Activated T-helper 17 cell treated with anti-CD3 and anti-CD28 coated beads, Interleukin-2, amount 50 U/mL, for 72 hours (primary cell): ENCODE measurements at regions not wholly inside any gene's neighbourhood (a gene's known extent, or its start where the extent isn't known, plus 50 kb on each side); places are given as distances from the start of the nearest gene placed in this dataset.

Source experiments
- ATAC-seq: fragments of 150-1000 bp; cut with Tn5 transposase; replicated peaks from 2 replicates; pipeline ENCODE4 v1.10.0; 2021; ENCODE audit warnings: mild to moderate bottlenecking, moderate library complexity
- H3K27ac Mint-ChIP-seq: one replicate; pipeline ENCODE4 v1.8.0; 2022; ENCODE audit warnings: mixed read lengths
- H3K27me3 Mint-ChIP-seq: one replicate; pipeline ENCODE4 v1.8.0; 2022; ENCODE audit warnings: mixed read lengths
- H3K36me3 Mint-ChIP-seq: one replicate; pipeline ENCODE4 v1.8.0; 2022; ENCODE audit warnings: low read depth, mild to moderate bottlenecking, mixed read lengths
- H3K4me1 Mint-ChIP-seq: one replicate; pipeline ENCODE4 v1.8.0; 2022; ENCODE audit warnings: mixed read lengths
- H3K4me3 Mint-ChIP-seq: one replicate; pipeline ENCODE4 v1.8.0; 2022; ENCODE audit warnings: mild to moderate bottlenecking, mixed read lengths
- H3K9me3 Mint-ChIP-seq: one replicate; pipeline ENCODE4 v1.8.0; 2022; ENCODE audit warnings: mixed read lengths

GRCh38 chr10:33126742-33127141 lies 168.7 kb upstream of the ITGB1 start:
- Mint-ChIP-seq H3K27me3 (no peaks in the 10 kb centered on the region), H3K4me1 (peaks cover 61% of the 10 kb centered on the region), H3K27ac (peak overlapping the region; percentile 95), H3K9me3 (no peaks in the 10 kb centered on the region), H3K4me3 (peak overlapping the region; percentile 75), H3K36me3 (no peaks in the 10 kb centered on the region)
- ATAC-seq = peak; percentile 91

- no peaks in the 10 kb centered on the region for H3K9me3 Mint-ChIP-seq
- peak overlapping the region; percentile 75 for H3K4me3 Mint-ChIP-seq
- peaks cover 67% of the 10 kb centered on the region for H3K4me1 Mint-ChIP-seq
- H3K27ac Mint-ChIP-seq = peak overlapping the region; percentile 95
- peak; percentile 71 for ATAC-seq
- H3K36me3 Mint-ChIP-seq = peaks cover 3% of the 10 kb centered on the region
- H3K27me3 Mint-ChIP-seq = no peaks in the 10 kb centered on the region
Measured at GRCh38 chr10:33125522-33126517, 167.8 kb upstream of the ITGB1 start.

DNA sequence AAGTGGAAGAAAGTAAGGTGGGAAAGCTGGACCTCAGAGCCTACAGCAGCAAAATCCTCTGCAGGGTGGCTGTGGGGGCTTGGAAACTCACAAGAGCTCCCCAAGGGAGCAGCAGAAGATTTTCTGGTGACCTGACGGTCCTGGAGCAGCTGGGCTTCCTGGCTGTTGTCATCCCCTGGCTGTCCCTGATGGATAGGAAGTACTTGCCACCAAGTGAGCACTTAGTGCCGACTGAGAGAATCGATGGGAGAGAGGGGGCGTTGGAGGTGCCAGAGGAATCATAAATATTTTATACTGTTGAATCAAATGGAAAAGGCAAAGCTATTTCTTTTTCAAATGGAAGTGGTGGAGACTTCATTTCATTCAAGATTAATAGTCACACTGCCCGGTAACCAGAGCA lies 167.1 kb upstream of the ITGB1 start:
- Mint-ChIP-seq H3K4me3 (peak overlapping the region; percentile 75), H3K9me3 (no peaks in the 10 kb centered on the region), H3K36me3 (peaks cover 8% of the 10 kb centered on the region), H3K4me1 (peaks cover 69% of the 10 kb centered on the region), H3K27ac (peak overlapping the region; percentile 95), H3K27me3 (no peaks in the 10 kb centered on the region)
- ATAC-seq = no peak

- Mint-ChIP-seq H3K4me1 (peaks cover 66% of the 10 kb centered on the region), H3K36me3 (peaks cover 8% of the 10 kb centered on the region), H3K4me3 (no peak overlapping the region), H3K9me3 (no peaks in the 10 kb centered on the region), H3K27ac (no peak overlapping the region), H3K27me3 (no peaks in the 10 kb centered on the region)
- no peak for ATAC-seq
Measured at GRCh38 chr10:33123680-33124079, 165.7 kb upstream of the ITGB1 start.

DNA sequence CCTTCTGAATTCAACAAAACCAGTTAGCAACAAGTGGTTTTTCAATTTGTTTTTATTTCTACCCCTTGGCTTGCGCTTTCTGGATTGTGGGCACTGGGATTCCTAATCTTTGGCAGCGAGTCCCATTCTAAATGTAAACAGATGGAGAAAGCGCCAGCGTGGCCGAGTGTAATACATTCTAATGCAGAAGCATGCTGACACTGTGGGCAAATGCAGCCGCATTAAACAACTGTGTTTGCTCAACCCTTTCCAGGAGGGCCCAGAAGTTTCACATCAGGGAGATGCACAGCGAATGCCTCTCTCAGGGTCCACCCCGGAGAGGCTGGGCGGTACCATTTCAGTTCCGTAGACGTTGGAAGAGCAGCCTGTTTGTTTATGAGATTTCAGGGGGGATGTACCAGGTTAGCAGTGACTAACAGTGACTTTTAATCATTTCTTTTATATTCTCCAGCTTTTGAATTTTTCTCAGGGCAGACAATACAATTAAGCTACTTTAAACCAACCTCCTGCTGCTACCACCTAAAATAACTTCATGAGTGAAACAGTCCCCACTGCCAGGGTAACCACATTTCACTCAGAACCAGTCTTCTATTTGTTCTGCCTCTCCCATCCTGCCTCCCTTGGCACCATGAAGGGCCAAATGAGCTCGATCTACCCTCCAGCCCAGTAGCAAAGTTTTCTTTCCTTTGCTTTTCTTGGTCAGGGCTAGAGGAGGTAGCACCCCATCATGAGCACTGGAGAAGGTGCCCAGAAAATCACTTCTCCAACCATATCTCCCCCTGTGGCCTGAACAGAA lies 164.2 kb upstream of the ITGB1 start:
- Mint-ChIP-seq H3K27me3 (no peaks in the 10 kb centered on the region), H3K4me1 (peaks cover 77% of the 10 kb centered on the region), H3K36me3 (peaks cover 16% of the 10 kb centered on the region), H3K27ac (peak overlapping the region; percentile 97), H3K9me3 (no peaks in the 10 kb centered on the region), H3K4me3 (peak overlapping the region; percentile 29)
- no peak for ATAC-seq

GRCh38 chr10:33120700-33121099 lies 162.7 kb upstream of the ITGB1 start:
- Mint-ChIP-seq H3K9me3 (no peaks in the 10 kb centered on the region), H3K36me3 (peaks cover 16% of the 10 kb centered on the region), H3K4me3 (peak overlapping the region; percentile 29), H3K27me3 (no peaks in the 10 kb centered on the region), H3K4me1 (peaks cover 78% of the 10 kb centered on the region), H3K27ac (peak overlapping the region; percentile 97)
- ATAC-seq = peak; percentile 85

GRCh38 chr10:33120275-33120674 lies 162.2 kb upstream of the ITGB1 start:
- no peaks in the 10 kb centered on the region for H3K27me3 Mint-ChIP-seq
- peak overlapping the region; percentile 29 for H3K4me3 Mint-ChIP-seq
- peak; percentile 20 for ATAC-seq
- peaks cover 76% of the 10 kb centered on the region for H3K4me1 Mint-ChIP-seq
- H3K9me3 Mint-ChIP-seq = no peaks in the 10 kb centered on the region
- H3K27ac Mint-ChIP-seq = peak overlapping the region; percentile 97
- peaks cover 16% of the 10 kb centered on the region for H3K36me3 Mint-ChIP-seq

GRCh38 chr10:33117816-33118215 lies 159.8 kb upstream of the ITGB1 start:
- Mint-ChIP-seq H3K4me1 (peaks cover 69% of the 10 kb centered on the region), H3K27ac (peak overlapping the region; percentile 97), H3K9me3 (no peaks in the 10 kb centered on the region), H3K36me3 (peaks cover 16% of the 10 kb centered on the region), H3K4me3 (peak overlapping the region; percentile 78), H3K27me3 (no peaks in the 10 kb centered on the region)
- ATAC-seq = peak; percentile 37

DNA sequence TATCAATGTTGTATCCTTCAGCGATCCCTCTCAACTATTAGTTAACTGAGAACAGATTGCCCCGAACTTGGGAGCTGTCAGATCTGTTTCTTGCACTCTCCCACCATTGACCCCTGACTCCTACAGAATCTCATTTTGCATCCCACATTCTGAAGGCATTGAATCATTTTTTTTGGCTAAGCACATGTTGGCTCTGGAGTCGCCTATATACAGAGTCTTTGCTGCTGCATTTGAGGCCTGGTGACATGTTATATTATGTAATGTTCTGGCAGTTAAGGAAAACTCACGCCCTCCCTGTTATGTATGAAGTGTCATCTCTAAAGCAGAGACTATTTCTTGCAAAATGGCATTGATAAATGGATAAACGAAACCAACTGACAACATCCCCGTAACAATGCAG lies 159.2 kb upstream of the ITGB1 start:
- H3K4me3 Mint-ChIP-seq = peak overlapping the region; percentile 78
- H3K9me3 Mint-ChIP-seq = no peaks in the 10 kb centered on the region
- no peak for ATAC-seq
- H3K27me3 Mint-ChIP-seq = no peaks in the 10 kb centered on the region
- H3K4me1 Mint-ChIP-seq = peaks cover 70% of the 10 kb centered on the region
- peaks cover 16% of the 10 kb centered on the region for H3K36me3 Mint-ChIP-seq
- H3K27ac Mint-ChIP-seq = peak overlapping the region; percentile 97

DNA sequence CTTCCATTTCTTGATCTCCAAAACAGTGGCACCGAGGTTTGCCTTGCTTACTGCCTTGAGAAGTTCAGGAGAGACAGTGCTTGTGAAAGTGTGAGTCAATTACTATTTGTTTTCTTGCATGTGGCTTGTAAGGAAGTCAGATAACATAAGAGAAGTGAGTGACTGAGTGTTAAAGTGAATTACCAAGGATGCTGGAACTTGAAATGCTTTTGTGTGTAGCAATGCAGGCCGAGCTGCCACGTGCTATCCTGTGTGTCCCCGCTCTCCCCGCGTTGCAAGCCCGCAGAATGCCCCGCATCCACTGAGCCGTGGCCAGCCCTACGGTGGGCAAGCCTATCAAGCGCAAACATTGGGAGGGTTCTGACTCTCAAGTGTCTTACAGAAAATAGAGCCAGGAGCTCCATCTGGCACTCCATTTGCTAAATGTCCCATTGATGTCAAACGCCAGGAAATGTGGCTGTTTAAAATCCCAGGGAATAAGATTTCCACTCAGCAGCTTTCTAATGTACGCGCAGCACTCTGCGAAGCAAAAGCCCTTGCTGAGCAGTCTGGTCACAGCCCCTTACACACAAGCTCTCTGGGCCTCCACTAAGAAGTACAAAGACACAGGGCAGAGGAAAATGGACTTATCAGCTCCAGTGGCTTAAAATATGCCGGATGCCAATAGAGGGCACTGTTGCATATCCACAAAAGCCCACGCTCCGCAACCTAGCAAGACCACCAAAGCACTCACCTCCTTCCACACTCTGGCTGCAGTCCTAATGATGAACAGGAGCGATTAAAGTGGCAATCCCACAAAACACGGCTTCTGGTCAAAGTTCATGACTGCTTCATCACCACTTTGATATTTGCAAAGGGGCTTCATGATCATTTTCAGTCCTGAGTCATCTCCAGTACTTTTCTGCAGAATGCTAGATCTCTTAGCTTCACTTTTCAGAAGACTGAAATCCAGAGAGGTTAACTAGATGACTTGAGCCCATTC lies 158.0 kb upstream of the ITGB1 start:
- Mint-ChIP-seq H3K27ac (peak overlapping the region; percentile 97), H3K36me3 (peaks cover 15% of the 10 kb centered on the region), H3K27me3 (no peaks in the 10 kb centered on the region), H3K4me3 (peak overlapping the region; percentile 78), H3K9me3 (no peaks in the 10 kb centered on the region), H3K4me1 (peaks cover 69% of the 10 kb centered on the region)
- peak; percentile 37 for ATAC-seq

DNA sequence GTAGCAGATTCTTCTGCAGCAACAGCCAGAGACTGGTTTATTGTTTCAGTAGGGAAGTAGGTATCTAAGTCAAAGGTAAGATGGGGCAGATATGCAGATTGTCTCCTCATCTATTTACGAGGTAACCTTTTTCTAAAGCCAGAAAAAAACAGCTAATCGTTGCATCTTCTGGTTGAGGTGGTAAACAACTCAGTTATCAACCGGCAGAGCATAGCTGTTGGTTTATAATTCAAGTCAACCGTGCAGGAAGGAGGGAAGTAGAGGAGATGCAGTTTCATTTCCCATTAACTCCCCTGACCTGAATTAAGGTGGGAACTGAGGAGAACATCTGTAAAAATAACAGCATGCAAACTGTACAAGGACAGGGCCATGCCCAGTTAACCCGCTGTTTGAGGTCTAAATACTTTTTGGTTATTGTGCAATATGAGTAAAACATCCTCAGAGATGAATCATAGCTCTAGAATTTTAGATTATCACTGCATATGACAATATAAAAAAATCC lies 156.5 kb upstream of the ITGB1 start:
- H3K27ac Mint-ChIP-seq = peak overlapping the region; percentile 97
- peaks cover 8% of the 10 kb centered on the region for H3K36me3 Mint-ChIP-seq
- ATAC-seq = peak; percentile 8
- H3K4me3 Mint-ChIP-seq = peak overlapping the region; percentile 78
- H3K9me3 Mint-ChIP-seq = no peaks in the 10 kb centered on the region
- no peaks in the 10 kb centered on the region for H3K27me3 Mint-ChIP-seq
- peaks cover 67% of the 10 kb centered on the region for H3K4me1 Mint-ChIP-seq

DNA sequence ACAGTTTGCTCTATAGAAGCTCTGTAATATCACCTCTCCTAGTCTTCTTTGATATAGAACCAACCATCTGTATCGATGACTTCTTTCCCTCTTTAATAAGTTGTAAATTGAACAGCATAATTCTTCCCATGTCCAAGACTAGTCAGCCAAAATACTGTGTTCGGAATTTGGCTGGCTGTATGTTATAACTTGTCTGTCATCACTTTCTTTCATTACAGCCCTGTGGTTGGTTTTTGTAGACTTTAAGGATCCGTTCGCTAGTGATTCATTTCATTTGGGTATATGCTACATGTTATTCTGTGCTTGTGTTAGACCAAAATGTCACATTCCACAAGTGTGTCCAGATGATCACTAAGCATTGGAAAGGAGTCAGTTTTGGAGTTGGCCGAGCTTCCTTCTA lies 155.4 kb upstream of the ITGB1 start:
- Mint-ChIP-seq H3K27me3 (no peaks in the 10 kb centered on the region), H3K27ac (peak overlapping the region; percentile 97), H3K9me3 (no peaks in the 10 kb centered on the region), H3K4me1 (peaks cover 65% of the 10 kb centered on the region), H3K36me3 (peaks cover 8% of the 10 kb centered on the region), H3K4me3 (peak overlapping the region; percentile 78)
- ATAC-seq = no peak

DNA sequence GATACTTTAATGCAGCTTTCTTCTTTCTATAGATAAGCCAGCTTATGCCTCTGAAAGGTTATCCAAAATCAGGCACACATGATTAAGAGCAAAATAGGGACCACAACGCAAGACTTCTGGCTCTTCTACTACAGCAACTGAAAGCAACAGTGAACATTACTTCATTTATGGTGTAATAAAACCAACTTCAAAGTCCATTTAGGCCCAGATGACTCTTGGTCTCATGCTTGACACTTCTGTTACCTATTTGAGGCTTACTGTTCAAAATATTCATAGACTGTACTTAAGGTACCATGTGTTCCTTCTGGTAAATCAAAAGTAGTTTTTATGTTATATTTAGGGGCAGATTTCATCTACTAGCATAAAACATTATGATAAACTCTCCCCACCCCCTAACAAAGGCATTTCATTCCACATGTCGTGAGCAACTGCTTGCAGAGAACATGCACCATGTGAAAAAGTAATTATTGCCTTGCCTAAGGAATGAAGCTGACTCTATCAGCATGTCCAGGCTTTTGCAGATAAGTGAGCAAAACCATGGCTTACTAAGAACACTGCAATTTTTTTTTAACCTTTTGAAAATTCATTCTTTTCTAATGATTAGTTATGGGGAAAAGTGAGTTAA lies 154.9 kb upstream of the ITGB1 start:
- H3K4me1 Mint-ChIP-seq = peaks cover 63% of the 10 kb centered on the region
- no peak for ATAC-seq
- peaks cover 7% of the 10 kb centered on the region for H3K36me3 Mint-ChIP-seq
- H3K27me3 Mint-ChIP-seq = no peaks in the 10 kb centered on the region
- peak overlapping the region; percentile 97 for H3K27ac Mint-ChIP-seq
- no peaks in the 10 kb centered on the region for H3K9me3 Mint-ChIP-seq
- peak overlapping the region; percentile 78 for H3K4me3 Mint-ChIP-seq
